B cell (primary cell): ENCODE measurements at regions not wholly inside any gene's neighbourhood (a gene's known extent, or its start where the extent isn't known, plus 50 kb on each side); places are given as distances from the start of the nearest gene placed in this dataset.

Source experiments
- ATAC-seq: fragments of 200-7000 bp; cut with Tn5 transposase; one replicate; pipeline ENCODE4 v1.10.0; 2021; ENCODE audit warnings: low read depth, mild to moderate bottlenecking, moderate number of reproducible peaks, moderate library complexity
- CTCF ChIA-PET: fragments of 350-600 bp; sonication (Branson Sonifier 250); formaldehyde crosslinking; loops from one replicate; lab custom pipeline; 2021; ENCODE audit warnings: antibody characterized with exemption, inconsistent platforms; lab: Charles Lee
- POLR2A ChIA-PET: fragments of 350-600 bp; sonication (Branson Sonifier 250); formaldehyde crosslinking; loops from one replicate; lab custom pipeline; 2021; ENCODE audit warnings: antibody characterized with exemption; lab: Charles Lee
- DNase-seq: peaks from one replicate; pipeline ENCODE4 v3.0.0; 2013
- H2AFZ ChIP-seq: 2 replicates; pipeline ENCODE4 v1.6.1; 2012; ENCODE audit warnings: mild to moderate bottlenecking, low read depth, low read length; ENCODE audit not compliant: insufficient read depth, poor library complexity, severe bottlenecking
- H3K27ac ChIP-seq, 2 donors: 1 replicate in 1 of 2; 2 replicates in 1 of 2; pipeline ENCODE4 v1.5.1; 2012 to 2013; ENCODE audit warnings: low read length in 2 of 2, mild to moderate bottlenecking in 2 of 2, moderate library complexity in 1 of 2
- H3K27me3 ChIP-seq, 4 experiments: fragments of 200-600 bp in 1 of 4; sonication (generic) in 1 of 4; replicated peaks in 1 of 4; 1 replicate in 2 of 4; 2 replicates in 2 of 4; pipeline versions ENCODE4 v1.6.1 to v1.7.0; 2013 to 2016; ENCODE audit warnings: low read length in 3 of 4, mild to moderate bottlenecking in 2 of 4, mixed read lengths in 1 of 4, moderate library complexity in 1 of 4; ENCODE audit not compliant: insufficient read depth in 4 of 4, control insufficient read depth in 3 of 4; ENCODE audit errors: control extremely low read depth in 1 of 4
- H3K36me3 ChIP-seq, 2 experiments: replicated peaks in 1 of 2; 1 replicate in 1 of 2; 2 replicates in 1 of 2; pipeline versions ENCODE4 v1.6.1 to v1.7.1; 2013; ENCODE audit warnings: low read length in 1 of 2; ENCODE audit not compliant: insufficient read depth in 2 of 2, control insufficient read depth in 1 of 2; ENCODE audit errors: control extremely low read depth in 1 of 2, extremely low read depth in 1 of 2
- H3K4me1 ChIP-seq, 2 donors: fragments of 200-600 bp in 1 of 2; sonication (generic) in 1 of 2; 1 replicate in 1 of 2; 2 replicates in 1 of 2; pipeline versions ENCODE4 v1.5.1 to v1.6.1; 2013 to 2017; ENCODE audit warnings: low read length in 2 of 2; ENCODE audit not compliant: control insufficient read depth in 2 of 2, insufficient read depth in 2 of 2
- H3K4me2 ChIP-seq: replicated peaks from 2 replicates; pipeline ENCODE3; 2012; ENCODE audit warnings: mild to moderate bottlenecking, low read depth, low read length; ENCODE audit not compliant: poor library complexity, severe bottlenecking
- H3K4me3 ChIP-seq, 5 experiments: fragments of 200-600 bp in 1 of 5; sonication (generic) in 1 of 5; 1 replicate in 3 of 5; 2 replicates in 2 of 5; pipeline versions ENCODE4 v1.5.1 to v1.7.0; 2011 to 2016; ENCODE audit warnings: low read length in 4 of 5, mild to moderate bottlenecking in 4 of 5, low read depth in 2 of 5, control low read depth in 1 of 5, moderate library complexity in 1 of 5; ENCODE audit not compliant: insufficient read depth in 1 of 5; ENCODE audit errors: control extremely low read depth in 1 of 5, extremely low read depth in 1 of 5
- H3K79me2 ChIP-seq: fragments of 200-600 bp; sonication (generic); one replicate; pipeline ENCODE4 v1.6.0; 2016; ENCODE audit warnings: low read length; ENCODE audit not compliant: control insufficient read depth, insufficient read depth
- H3K9ac ChIP-seq: fragments of 200-600 bp; sonication (generic); 2 replicates; pipeline ENCODE4 v1.6.1; 2017; ENCODE audit warnings: mild to moderate bottlenecking, low read length, moderate library complexity
- H3K9me3 ChIP-seq, 3 donors: one replicate each; pipeline versions ENCODE4 v1.6.1 to v1.7.1; 2013; ENCODE audit warnings: low read length in 2 of 3; ENCODE audit not compliant: control insufficient read depth in 2 of 3, insufficient read depth in 1 of 3; ENCODE audit errors: control extremely low read depth in 1 of 3
- H4K20me1 ChIP-seq: 2 replicates; pipeline ENCODE4 v1.6.0; 2012; ENCODE audit warnings: mild to moderate bottlenecking, low read length; ENCODE audit not compliant: insufficient read depth, control insufficient read depth, poor library complexity, severe bottlenecking
- H3K27ac Mint-ChIP-seq: one replicate; pipeline ENCODE4 v1.8.0; 2021; ENCODE audit warnings: mixed read lengths
- H3K27me3 Mint-ChIP-seq: one replicate; pipeline ENCODE4 v1.8.0; 2021; ENCODE audit warnings: mixed read lengths
- H3K4me1 Mint-ChIP-seq: one replicate; pipeline ENCODE4 v1.8.0; 2021; ENCODE audit warnings: mixed read lengths
- H3K4me3 Mint-ChIP-seq: one replicate; pipeline ENCODE4 v1.8.0; 2021; ENCODE audit warnings: mixed read lengths
- H3K9me3 Mint-ChIP-seq: one replicate; pipeline ENCODE4 v1.8.0; 2022; ENCODE audit warnings: mixed read lengths; ENCODE audit not compliant: insufficient read depth
- EZH2 ChIP-seq: IDR thresholded peaks from 2 replicates; pipeline ENCODE4 v1.6.1; 2012; ENCODE audit warnings: borderline replicate concordance, low read depth, mild to moderate bottlenecking, moderate library complexity, low read length; ENCODE audit not compliant: insufficient read depth, poor library complexity, severe bottlenecking
- WGBS: methylation state at CpG from one replicate; pipeline ENCODE4 v1.1.5; 2013; ENCODE audit warnings: missing lambda C conversion rate; ENCODE audit not compliant: insufficient coverage; 5-methylcytosine and 5-hydroxymethylcytosine counted together
- intact Hi-C: fragments of 100-400 bp; cut with micrococcal nuclease; formaldehyde crosslinking; loops from one replicate; pipeline ENCODE4 v1.10.0; 2022
- TF ChIP-seq, protein P1 (sequence below): fragments of 200-600 bp; IDR thresholded peaks from one replicate; pipeline ENCODE4 v1.8.0; 2022; ENCODE audit warnings: antibody characterized with exemption, mild to moderate bottlenecking

DNA sequence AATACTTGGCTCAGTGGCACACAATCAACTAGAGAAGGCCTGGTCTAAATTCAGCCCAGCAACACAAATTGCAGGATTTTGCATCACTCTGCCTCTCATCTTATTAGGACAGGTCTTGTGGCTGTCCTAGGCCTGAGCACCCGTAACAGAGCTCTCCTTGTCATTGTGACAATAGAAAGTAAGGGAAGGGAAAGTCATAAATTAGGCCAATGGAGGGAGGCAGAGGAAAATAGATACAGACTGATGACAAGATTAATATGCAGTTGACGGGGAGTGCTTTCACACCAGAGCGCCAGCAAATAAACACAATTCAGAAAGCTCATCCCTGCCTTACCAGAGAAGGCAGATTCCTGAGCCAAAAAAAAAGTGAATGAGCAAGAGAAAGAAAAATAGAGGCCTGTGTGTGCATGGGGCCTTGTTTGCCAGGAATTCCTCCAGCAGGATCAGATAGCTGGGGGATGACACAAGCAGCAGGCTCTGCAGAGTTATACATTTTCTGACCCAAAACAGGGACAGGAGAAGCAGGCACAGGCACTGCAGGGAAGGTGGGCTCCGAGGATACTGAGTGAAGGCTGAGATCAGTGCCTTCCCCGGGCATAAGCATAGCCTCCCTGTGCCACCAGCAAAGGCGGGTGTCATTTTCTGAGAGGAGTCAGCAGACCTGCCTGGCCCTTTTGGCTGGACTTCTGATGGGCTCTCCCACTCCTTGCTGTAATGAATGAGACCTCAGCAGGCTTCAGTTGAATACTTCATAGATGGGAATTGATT is 110.0 kb upstream of the SPAG17 start:
- no peaks in the 10 kb centered on the region for H4K20me1 ChIP-seq
- DNase-seq, result no peak
- no peaks in the 10 kb centered on the region for H3K27me3 ChIP-seq
- H3K79me2 ChIP-seq, result no peaks in the 10 kb centered on the region
- H3K27me3 Mint-ChIP-seq, result no peaks in the 10 kb centered on the region
- H3K4me3 ChIP-seq, result no peak overlapping the region
- H3K4me1 ChIP-seq, result no peaks in the 10 kb centered on the region
- ATAC-seq, result no peak
- H3K27ac ChIP-seq, result no peak overlapping the region
- H2AFZ ChIP-seq, result no peak overlapping the region
- H3K36me3 ChIP-seq, result no peaks in the 10 kb centered on the region
- H3K4me2 ChIP-seq, result no peak overlapping the region
- TF ChIP-seq, protein P1, sequence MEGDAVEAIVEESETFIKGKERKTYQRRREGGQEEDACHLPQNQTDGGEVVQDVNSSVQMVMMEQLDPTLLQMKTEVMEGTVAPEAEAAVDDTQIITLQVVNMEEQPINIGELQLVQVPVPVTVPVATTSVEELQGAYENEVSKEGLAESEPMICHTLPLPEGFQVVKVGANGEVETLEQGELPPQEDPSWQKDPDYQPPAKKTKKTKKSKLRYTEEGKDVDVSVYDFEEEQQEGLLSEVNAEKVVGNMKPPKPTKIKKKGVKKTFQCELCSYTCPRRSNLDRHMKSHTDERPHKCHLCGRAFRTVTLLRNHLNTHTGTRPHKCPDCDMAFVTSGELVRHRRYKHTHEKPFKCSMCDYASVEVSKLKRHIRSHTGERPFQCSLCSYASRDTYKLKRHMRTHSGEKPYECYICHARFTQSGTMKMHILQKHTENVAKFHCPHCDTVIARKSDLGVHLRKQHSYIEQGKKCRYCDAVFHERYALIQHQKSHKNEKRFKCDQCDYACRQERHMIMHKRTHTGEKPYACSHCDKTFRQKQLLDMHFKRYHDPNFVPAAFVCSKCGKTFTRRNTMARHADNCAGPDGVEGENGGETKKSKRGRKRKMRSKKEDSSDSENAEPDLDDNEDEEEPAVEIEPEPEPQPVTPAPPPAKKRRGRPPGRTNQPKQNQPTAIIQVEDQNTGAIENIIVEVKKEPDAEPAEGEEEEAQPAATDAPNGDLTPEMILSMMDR, result no peak
- H3K9me3 Mint-ChIP-seq, result no peaks in the 10 kb centered on the region
- CTCF ChIA-PET, result no interaction called here
- POLR2A ChIA-PET, result no interaction called here
- intact Hi-C loops, result no loop called here
- no peaks in the 10 kb centered on the region for H3K9me3 ChIP-seq
- H3K9ac ChIP-seq, result no peak overlapping the region
- H3K4me1 Mint-ChIP-seq, result no peaks in the 10 kb centered on the region
- 87% methylated on average over 4 of the region's 6 CpGs for WGBS
- no peak overlapping the region for H3K4me3 Mint-ChIP-seq
- H3K27ac Mint-ChIP-seq, result no peak overlapping the region

DNA sequence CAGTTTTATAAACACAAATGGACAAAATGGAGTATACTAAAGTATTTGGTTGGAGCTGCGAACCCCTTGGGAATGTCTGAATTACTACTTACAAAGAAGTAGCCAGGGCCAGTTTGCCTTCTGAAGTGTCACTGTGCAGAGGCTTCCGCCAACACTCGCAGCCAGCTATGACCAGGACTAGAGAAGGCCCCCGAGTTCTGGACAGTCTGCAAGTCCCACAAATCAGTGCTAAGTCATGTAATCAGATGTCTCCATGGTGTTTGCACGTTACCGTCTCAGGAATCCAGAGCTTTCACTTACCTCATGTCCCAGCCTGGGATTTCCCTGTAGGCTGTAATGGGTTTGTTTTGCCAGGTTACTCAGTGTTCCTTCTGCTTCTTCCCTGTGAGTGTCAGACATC is 106.6 kb upstream of the SPAG17 start:
- H3K9me3 ChIP-seq, result no peaks in the 10 kb centered on the region
- CTCF ChIA-PET, result no interaction called here
- no peaks in the 10 kb centered on the region for H3K4me1 ChIP-seq
- WGBS, result 90% methylated on average over 4 of the region's 6 CpGs
- Mint-ChIP-seq H3K9me3 (no peaks in the 10 kb centered on the region), H3K4me1 (no peaks in the 10 kb centered on the region), H3K27me3 (no peaks in the 10 kb centered on the region), H3K4me3 (no peak overlapping the region), H3K27ac (no peak overlapping the region)
- DNase-seq (no peak), ATAC-seq (no peak)
- TF ChIP-seq EZH2, result no peak
- TF ChIP-seq, protein P1, result no peak
- H3K9ac ChIP-seq, result no peak overlapping the region
- intact Hi-C loops, result no loop called here
- no peaks in the 10 kb centered on the region for H3K36me3 ChIP-seq
- POLR2A ChIA-PET, result no interaction called here
- H4K20me1 ChIP-seq, result no peaks in the 10 kb centered on the region
- no peak overlapping the region for H3K4me3 ChIP-seq
- H3K4me2 ChIP-seq, result no peak overlapping the region
- no peak overlapping the region for H3K27ac ChIP-seq
- no peaks in the 10 kb centered on the region for H3K79me2 ChIP-seq
- no peaks in the 10 kb centered on the region for H3K27me3 ChIP-seq
- no peak overlapping the region for H2AFZ ChIP-seq
